ENCODE measurements at regions not wholly inside any gene's neighbourhood (a gene's known extent, or its start where the extent isn't known, plus 50 kb on each side); places are given as distances from the start of the nearest gene placed in this dataset.

- Histone ChIP-seq H3K36me3 (replicated peaks; ENCODE audit: insufficient read depth, low read length) (no peaks in the 10 kb centered on the region), H3K27me3 (replicated peaks; ENCODE audit: insufficient read depth, low read length) (no peaks in the 10 kb centered on the region), H3K9ac (ENCODE audit: low read length) (no peak overlapping the region), H3K79me2 (ENCODE audit: low read length) (no peaks in the 10 kb centered on the region), H3K9me3 (replicated peaks; ENCODE audit: insufficient read depth, low read length) (no peaks in the 10 kb centered on the region), H3F3A (ENCODE audit: insufficient read depth, low read length) (peaks cover 16% of the 10 kb centered on the region), H3K4me3 (ENCODE audit: low read length) (no peak overlapping the region), H3K4me1 (ENCODE audit: low read length) (peaks cover 19% of the 10 kb centered on the region), H2AFZ (ENCODE audit: low read length) (no peak overlapping the region), H3K27ac (ENCODE audit: low read length) (peak overlapping the region; percentile 74), H3K9me2 (replicated peaks; ENCODE audit: insufficient read depth, low read length) (no peaks in the 10 kb centered on the region), H3K4me2 (ENCODE audit: low read depth, low read length) (peak overlapping the region; percentile 54; the same call in 1 of the 2 replicates), H4K20me1 (ENCODE audit: insufficient read depth, low read length) (no peaks in the 10 kb centered on the region)
- DNase-seq = peak; percentile 40
- no peak for TF ChIP-seq EZH2 (optimal IDR thresholded peaks at IDR 0.05; ENCODE audit: low read depth, low read length)
- no peak for TF ChIP-seq CTCF (IDR thresholded peaks at IDR 0.05; ENCODE audit: low read length)
- TF ChIP-seq EZH2phosphoT487 (IDR thresholded peaks at IDR 0.05; ENCODE audit: low read length) = no peak
Observed at GRCh38 chr7:10706875-10707493, 266.7 kb upstream of the PHF14 start.

- no peaks in the 10 kb centered on the region for H3K79me2 ChIP-seq (ENCODE audit: low read length)
- peak; percentile 48 for DNase-seq
- H3K36me3 ChIP-seq (replicated peaks; ENCODE audit: insufficient read depth, low read length) = no peaks in the 10 kb centered on the region
- peaks cover 19% of the 10 kb centered on the region for H3K4me1 ChIP-seq (ENCODE audit: low read length)
- H3K4me3 ChIP-seq (ENCODE audit: low read length) = no peak overlapping the region
- H3K9me2 ChIP-seq (replicated peaks; ENCODE audit: insufficient read depth, low read length) = no peaks in the 10 kb centered on the region
- TF ChIP-seq EZH2 (optimal IDR thresholded peaks at IDR 0.05; ENCODE audit: low read depth, low read length) = no peak
- H3K9ac ChIP-seq (ENCODE audit: low read length) = no peak overlapping the region
- no peak overlapping the region for H2AFZ ChIP-seq (ENCODE audit: low read length)
- peak overlapping the region; percentile 54; the same call in 1 of the 2 replicates for H3K4me2 ChIP-seq (ENCODE audit: low read depth, low read length)
- peak overlapping the region; percentile 74 for H3K27ac ChIP-seq (ENCODE audit: low read length)
- no peaks in the 10 kb centered on the region for H4K20me1 ChIP-seq (ENCODE audit: insufficient read depth, low read length)
- H3F3A ChIP-seq (ENCODE audit: insufficient read depth, low read length) = peaks cover 16% of the 10 kb centered on the region
- H3K9me3 ChIP-seq (replicated peaks; ENCODE audit: insufficient read depth, low read length) = no peaks in the 10 kb centered on the region
- no peaks in the 10 kb centered on the region for H3K27me3 ChIP-seq (replicated peaks; ENCODE audit: insufficient read depth, low read length)
Observed at GRCh38 chr7:10707519-10707918, 266.2 kb upstream of the PHF14 start.

GRCh38 chr7:10708447-10708846, 265.2 kb upstream of the PHF14 start:
- H3K9ac ChIP-seq (ENCODE audit: low read length) = no peak overlapping the region
- TF ChIP-seq CTCF (IDR thresholded peaks at IDR 0.05; ENCODE audit: low read length) = peak; percentile 61
- TF ChIP-seq EZH2phosphoT487 (IDR thresholded peaks at IDR 0.05; ENCODE audit: low read length) = no peak
- no peak for TF ChIP-seq EZH2 (optimal IDR thresholded peaks at IDR 0.05; ENCODE audit: low read depth, low read length)

GRCh38 chr7:10718768-10719167, 254.9 kb upstream of the PHF14 start:
- H3K4me2 ChIP-seq (ENCODE audit: low read depth, low read length) = no peak overlapping the region
- H4K20me1 ChIP-seq (ENCODE audit: insufficient read depth, low read length) = no peaks in the 10 kb centered on the region
- no peak overlapping the region for H2AFZ ChIP-seq (ENCODE audit: low read length)
- no peaks in the 10 kb centered on the region for H3K27me3 ChIP-seq (replicated peaks; ENCODE audit: insufficient read depth, low read length)
- H3K9me3 ChIP-seq (replicated peaks; ENCODE audit: insufficient read depth, low read length) = no peaks in the 10 kb centered on the region
- TF ChIP-seq EZH2phosphoT487 (IDR thresholded peaks at IDR 0.05; ENCODE audit: low read length) = no peak
- no peak for TF ChIP-seq CTCF (IDR thresholded peaks at IDR 0.05; ENCODE audit: low read length)
- TF ChIP-seq EZH2 (optimal IDR thresholded peaks at IDR 0.05; ENCODE audit: low read depth, low read length) = no peak
- peaks cover 22% of the 10 kb centered on the region for H3K4me1 ChIP-seq (ENCODE audit: low read length)
- no peaks in the 10 kb centered on the region for H3K9me2 ChIP-seq (replicated peaks; ENCODE audit: insufficient read depth, low read length)
- H3K79me2 ChIP-seq (ENCODE audit: low read length) = no peaks in the 10 kb centered on the region
- no peak overlapping the region for H3K9ac ChIP-seq (ENCODE audit: low read length)
- no peak overlapping the region for H3K4me3 ChIP-seq (ENCODE audit: low read length)
- no peaks in the 10 kb centered on the region for H3K36me3 ChIP-seq (replicated peaks; ENCODE audit: insufficient read depth, low read length)
- peak overlapping the region; percentile 18; the same call in 1 of the 2 replicates for H3K27ac ChIP-seq (ENCODE audit: low read length)
- H3F3A ChIP-seq (ENCODE audit: insufficient read depth, low read length) = no peaks in the 10 kb centered on the region
- DNase-seq = no peak

More at GRCh38 chr7:10708447-10708846, 265.2 kb upstream of the PHF14 start:
- Histone ChIP-seq H4K20me1 (ENCODE audit: insufficient read depth, low read length) (no peaks in the 10 kb centered on the region), H3K27ac (ENCODE audit: low read length) (no peak overlapping the region), H3K9me3 (replicated peaks; ENCODE audit: insufficient read depth, low read length) (no peaks in the 10 kb centered on the region), H3K79me2 (ENCODE audit: low read length) (no peaks in the 10 kb centered on the region), H3F3A (ENCODE audit: insufficient read depth, low read length) (peaks cover 16% of the 10 kb centered on the region), H3K4me1 (ENCODE audit: low read length) (peaks cover 27% of the 10 kb centered on the region), H3K9me2 (replicated peaks; ENCODE audit: insufficient read depth, low read length) (no peaks in the 10 kb centered on the region), H3K4me3 (ENCODE audit: low read length) (no peak overlapping the region), H3K36me3 (replicated peaks; ENCODE audit: insufficient read depth, low read length) (no peaks in the 10 kb centered on the region), H3K4me2 (ENCODE audit: low read depth, low read length) (peak overlapping the region; percentile 15; the same call in 1 of the 2 replicates), H3K27me3 (replicated peaks; ENCODE audit: insufficient read depth, low read length) (no peaks in the 10 kb centered on the region), H2AFZ (ENCODE audit: low read length) (no peak overlapping the region)
- peak; percentile 73 for DNase-seq

All from MM.1S (cell line).